Left renal pelvis (tissue), 4 donors: ENCODE measurements at regions not wholly inside any gene's neighbourhood (a gene's known extent, or its start where the extent isn't known, plus 50 kb on each side); places are given as distances from the start of the nearest gene placed in this dataset.
"Not testable (repeated sequence)": the region's sequence is repeated elsewhere in the genome, so short reads cannot be mapped to it uniquely, and the experiment has no call there.

Source experiments
- DNase-seq, 4 donors: peaks; one replicate each; pipeline ENCODE4 v3.0.0-alpha.2; 2013; ENCODE audit warnings: low read depth in 4 of 4, low spot score in 3 of 4

GRCh38 chr5:130386155-130386554, 481.9 kb downstream of the CHSY3 start:
- DNase-seq, result no peak

GRCh38 chr5:130385656-130386055, 481.4 kb downstream of the CHSY3 start:
- no peak for DNase-seq

GRCh38 chr5:130365956-130366355, 461.7 kb downstream of the CHSY3 start:
- DNase-seq, result no peak

DNA sequence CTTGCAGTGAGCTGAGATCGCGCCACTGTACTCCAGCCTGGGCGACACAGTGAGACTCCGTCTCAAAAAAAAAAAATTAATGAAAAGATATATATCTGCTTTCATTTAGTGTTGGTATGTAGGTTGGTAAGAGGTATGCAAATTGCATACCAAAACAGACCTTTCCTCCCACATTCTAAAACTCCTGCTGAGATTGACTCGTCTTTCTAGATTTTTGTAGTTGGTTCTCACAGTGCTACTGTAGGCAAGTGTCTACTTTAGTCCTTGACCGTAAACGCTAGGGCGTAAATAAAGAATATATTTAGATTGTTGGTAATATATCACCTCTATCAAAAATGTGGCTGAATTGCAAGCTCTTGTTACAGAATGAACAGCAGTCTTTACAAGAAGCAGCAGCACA, 445.9 kb downstream of the CHSY3 start:
- no peak for DNase-seq

GRCh38 chr5:130337179-130337888, 433.1 kb downstream of the CHSY3 start:
- DNase-seq, result no peak

DNA sequence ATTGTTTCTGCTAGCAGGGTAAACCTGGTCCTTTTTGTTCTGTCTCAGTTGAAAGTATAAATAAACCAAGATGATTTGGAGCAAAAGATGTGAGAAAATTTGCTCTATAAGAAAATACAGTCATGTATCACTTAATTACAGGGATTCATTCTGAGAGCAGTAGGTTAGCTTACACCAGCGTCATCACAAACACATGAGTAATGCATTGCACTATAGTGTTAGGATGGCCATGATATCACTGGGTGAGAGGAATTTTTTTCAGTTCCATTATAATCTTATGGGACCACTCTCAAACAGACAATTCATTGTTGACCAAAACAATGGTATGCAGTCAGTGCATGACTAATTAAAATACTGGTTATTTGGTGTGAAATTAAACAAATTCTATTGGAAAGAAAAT, 430.9 kb downstream of the CHSY3 start:
- DNase-seq, result no peak

DNA sequence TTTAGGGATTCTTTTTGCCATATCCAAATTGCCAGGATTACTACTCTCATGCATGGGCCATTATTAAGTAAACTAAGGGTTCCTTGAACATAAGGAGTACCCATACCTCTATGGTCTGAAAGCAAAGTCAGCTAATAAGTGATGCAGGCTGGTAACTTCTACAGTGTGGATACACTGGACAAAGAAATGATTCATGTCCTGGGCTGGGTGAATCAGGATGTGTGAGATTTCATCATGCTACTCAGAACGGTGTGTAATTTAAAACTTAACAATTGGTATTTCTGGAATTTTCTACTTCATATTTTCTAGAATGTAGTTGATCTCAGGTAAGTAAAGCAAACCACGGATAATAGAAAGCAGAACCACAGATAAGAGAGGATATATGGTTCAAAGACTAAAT, 428.8 kb downstream of the CHSY3 start:
- no peak for DNase-seq

DNA sequence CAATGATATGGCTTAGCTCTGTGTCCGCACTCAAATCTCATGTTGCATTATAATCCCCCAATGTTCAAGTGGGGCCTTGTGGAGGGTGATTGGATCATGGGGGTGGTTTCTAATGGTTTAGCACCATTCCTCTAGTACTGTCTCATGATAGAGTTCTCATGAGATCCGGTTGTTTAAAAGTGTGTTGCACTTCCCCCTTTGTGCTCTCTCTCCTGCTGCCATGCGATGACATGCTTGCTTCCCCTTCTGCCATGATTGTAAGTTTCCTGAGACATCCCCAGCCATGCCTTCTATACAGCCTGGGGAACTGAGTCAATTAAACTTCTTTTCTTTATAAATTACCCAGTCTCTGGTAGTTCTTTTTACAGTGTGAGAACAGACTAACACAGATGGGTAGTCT, 427.1 kb downstream of the CHSY3 start:
- DNase-seq, result no peak

DNA sequence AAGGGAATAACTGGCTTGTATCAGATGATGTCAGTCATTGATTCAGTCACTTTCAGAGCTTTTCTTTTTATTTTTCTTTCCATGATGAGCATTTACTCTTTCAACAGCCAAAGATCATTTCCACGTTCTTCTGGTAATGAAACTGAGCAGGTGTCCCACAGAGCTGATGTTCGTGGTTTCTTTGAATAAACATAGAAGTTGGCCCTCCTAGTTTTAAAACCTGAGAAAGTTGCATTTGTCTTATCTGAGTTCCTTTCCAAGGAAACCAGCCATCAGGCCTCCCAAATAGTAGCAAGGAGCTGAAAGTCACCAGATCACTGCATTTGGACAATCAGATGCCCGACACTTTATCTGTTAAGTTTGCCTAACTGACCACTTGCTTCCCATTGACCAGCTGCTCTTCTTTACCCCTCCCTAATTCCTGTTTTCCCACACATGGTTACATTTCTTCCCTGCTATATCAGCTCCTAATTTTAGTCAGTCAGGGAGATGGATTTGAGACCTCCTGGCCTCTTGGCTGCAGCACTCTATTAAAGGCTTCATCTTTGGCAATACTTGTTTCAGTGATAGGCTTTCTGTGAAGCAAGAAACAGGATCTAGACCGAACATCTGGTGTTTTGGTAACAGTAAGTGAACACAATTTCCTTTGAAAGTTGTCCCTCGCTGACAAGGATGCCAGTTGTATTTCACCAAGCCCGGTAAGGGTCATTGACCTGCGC, 420.8 kb downstream of the CHSY3 start:
- DNase-seq, result no peak

DNA sequence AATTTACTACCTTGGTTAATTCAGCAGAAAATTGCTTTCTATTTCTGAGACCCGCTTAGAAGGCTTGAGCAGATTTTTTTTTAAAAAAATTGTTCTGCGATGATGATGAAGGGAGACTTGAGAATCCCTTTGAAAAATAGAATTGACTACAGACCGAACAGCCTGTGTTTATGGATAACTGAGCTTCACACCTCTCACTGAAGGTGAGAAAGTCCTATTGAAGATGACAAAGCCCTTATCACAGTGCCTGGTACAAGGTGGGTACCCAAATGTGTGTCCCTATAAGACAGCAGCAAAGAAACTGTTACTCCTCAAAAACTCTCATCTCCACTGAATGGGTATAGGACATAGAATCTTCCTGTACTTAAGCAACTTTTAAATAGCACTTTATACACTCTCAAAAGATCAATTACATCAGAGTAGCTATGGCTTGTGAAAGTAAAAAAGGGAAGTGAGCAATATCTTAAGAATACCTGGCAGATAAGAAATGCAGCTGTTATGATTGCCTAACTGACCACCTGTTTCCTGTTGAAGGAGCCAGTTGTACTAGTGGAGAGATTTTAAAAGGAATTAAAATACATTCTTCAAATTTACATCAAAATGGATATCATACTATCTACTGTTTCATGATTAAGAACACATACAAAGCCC, 419.7 kb downstream of the CHSY3 start:
- DNase-seq, result no peak

GRCh38 chr5:130321931-130322330, 417.7 kb downstream of the CHSY3 start:
- no peak for DNase-seq

- peak; percentile 21 to 50 (median 26) for DNase-seq
Observed at GRCh38 chr5:130316971-130317680, 412.9 kb downstream of the CHSY3 start.

GRCh38 chr5:130295235-130295634, 391.0 kb downstream of the CHSY3 start:
- DNase-seq, result no peak

GRCh38 chr5:130294798-130295197, 390.5 kb downstream of the CHSY3 start:
- DNase-seq, result not testable (repeated sequence)

- no peak for DNase-seq
Observed at GRCh38 chr5:130290219-130290618, 386.0 kb downstream of the CHSY3 start.

DNA sequence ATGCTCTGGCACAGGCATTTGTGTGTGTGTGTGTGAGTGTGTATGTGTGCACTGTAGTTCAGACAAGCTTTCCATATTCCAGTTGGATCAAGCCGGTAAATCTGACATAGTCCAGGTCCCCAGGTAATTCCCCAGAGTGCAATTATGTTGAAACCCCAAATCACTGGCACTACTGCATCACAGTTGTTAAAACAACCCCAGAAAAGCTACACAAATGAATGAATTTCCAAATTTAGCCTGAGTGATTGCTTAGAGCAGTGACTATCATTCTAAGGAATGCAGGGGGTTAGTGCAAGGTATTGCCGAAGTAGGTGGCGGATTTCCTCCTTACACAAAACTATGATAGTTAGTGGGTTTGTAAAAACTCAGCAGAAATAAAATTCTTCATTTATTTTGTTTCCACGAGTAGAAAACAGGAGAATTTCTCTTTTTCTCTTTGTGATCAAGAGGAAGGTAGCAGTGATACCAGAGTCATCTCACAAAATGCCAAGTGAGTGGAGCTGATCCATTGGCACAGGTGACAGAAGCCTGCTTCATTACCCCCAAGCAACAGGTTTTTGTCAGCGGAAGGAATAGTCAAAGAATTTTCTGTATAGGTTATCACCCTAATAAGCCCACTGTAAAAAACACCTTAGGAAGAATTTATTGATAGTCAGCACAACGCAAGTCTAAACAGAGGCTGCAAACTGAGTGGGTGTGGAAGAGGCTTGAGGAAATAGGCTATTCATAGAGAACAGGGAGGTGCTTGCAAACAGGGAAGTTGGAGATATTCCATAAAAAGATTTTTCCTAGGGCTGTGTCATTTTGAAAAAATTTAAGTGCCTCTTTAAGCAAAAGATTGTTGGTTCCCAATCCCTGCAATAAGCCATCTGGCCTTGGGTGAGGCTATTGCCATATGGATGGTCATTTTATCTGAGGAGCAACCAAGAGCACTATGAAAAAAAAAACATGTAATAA, 385.1 kb downstream of the CHSY3 start:
- DNase-seq, result no peak

- DNase-seq, result no peak
Observed at GRCh38 chr5:130287438-130287837, 383.2 kb downstream of the CHSY3 start.

GRCh38 chr5:130286971-130287370, 382.7 kb downstream of the CHSY3 start:
- DNase-seq, result no peak

DNA sequence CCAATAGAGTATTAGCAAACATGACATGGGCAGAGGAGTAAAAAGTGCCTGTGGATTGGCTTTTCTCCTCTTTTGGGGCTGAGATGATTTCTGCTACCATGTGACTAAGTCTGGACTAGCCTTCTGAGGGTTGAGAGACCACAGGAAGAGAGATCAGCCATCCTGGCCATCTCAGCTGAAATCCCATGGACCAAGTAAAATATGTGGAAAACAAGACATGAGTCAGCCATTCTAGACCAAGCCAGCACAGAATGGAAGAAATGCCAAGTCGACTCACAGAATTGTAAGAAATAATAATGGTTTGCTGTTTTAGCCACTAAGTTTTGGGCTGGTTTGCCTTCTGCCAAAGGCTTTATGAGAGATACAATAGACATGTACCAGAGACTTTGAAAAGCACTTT, 377.8 kb downstream of the CHSY3 start:
- DNase-seq, result no peak
